ENCODE measurements at regions not wholly inside any gene's neighbourhood (a gene's known extent, or its start where the extent isn't known, plus 50 kb on each side); places are given as distances from the start of the nearest gene placed in this dataset.

DNA sequence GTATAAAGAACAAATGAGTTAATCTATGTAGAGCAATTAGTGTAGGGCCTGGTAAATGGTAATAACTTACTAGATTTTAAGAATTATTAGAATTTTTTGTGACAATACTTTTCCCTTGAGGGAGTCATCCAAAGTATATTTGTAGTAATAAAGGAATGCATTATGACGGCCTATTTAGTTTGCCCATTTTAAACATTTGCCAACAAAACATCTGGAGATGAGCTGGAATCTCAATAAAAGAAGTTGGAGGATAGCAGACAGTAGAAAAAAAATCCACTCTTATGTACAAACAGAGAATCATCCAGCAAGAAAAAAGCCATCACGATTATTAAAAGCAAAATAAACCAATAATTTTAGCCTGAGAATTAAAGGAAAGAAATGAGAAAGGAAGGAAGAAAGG lies 567.3 kb upstream of the ADAMTS5 start:
- TF ChIP-seq, protein P1, sequence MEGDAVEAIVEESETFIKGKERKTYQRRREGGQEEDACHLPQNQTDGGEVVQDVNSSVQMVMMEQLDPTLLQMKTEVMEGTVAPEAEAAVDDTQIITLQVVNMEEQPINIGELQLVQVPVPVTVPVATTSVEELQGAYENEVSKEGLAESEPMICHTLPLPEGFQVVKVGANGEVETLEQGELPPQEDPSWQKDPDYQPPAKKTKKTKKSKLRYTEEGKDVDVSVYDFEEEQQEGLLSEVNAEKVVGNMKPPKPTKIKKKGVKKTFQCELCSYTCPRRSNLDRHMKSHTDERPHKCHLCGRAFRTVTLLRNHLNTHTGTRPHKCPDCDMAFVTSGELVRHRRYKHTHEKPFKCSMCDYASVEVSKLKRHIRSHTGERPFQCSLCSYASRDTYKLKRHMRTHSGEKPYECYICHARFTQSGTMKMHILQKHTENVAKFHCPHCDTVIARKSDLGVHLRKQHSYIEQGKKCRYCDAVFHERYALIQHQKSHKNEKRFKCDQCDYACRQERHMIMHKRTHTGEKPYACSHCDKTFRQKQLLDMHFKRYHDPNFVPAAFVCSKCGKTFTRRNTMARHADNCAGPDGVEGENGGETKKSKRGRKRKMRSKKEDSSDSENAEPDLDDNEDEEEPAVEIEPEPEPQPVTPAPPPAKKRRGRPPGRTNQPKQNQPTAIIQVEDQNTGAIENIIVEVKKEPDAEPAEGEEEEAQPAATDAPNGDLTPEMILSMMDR (conservative IDR thresholded peaks at IDR 0.05; ENCODE audit: low read depth, low read length) = no peak
- no peak for TF ChIP-seq EZH2 (IDR thresholded peaks at IDR 0.05; ENCODE audit: borderline replicate concordance, low read depth, low read length, poor library complexity, severe bottlenecking)

All from A673 (cell line).